HepG2 (cell line): ENCODE measurements at regions not wholly inside any gene's neighbourhood (a gene's known extent, or its start where the extent isn't known, plus 50 kb on each side); places are given as distances from the start of the nearest gene placed in this dataset.

Experiments
- ATAC-seq: fragments of 200-7000 bp; cut with Tn5 transposase; 3 replicates; pipeline ENCODE4 v1.9.1; 2020; ENCODE audit warnings: mild to moderate bottlenecking, moderate library complexity
- BruUV-seq: library from RNA; stranded (reverse); fragments of 400-500 nt; replicated peaks from 2 replicates; lab custom pipeline; 2021; lab: Mats Ljungman, UMichigan
- CTCF ChIA-PET: fragments of 300-600 bp; formaldehyde crosslinking; extraction: SDS; loops from one replicate; lab custom pipeline; 2021; ENCODE audit warnings: low total read pairs, inconsistent platforms, low intra/inter-chr PET ratio; lab: Yijun Ruan, JAX
- POLR2A ChIA-PET: fragments of 350-600 bp; sonication (Branson Sonifier 250); formaldehyde crosslinking; loops from one replicate; lab custom pipeline; 2020; ENCODE audit warnings: antibody characterized with exemption, inconsistent platforms; lab: Yijun Ruan, JAX
- DNase-seq: peaks from one replicate; pipeline ENCODE4 v3.0.0-alpha.2; 2015; ENCODE audit warnings: low spot score
- FAIRE-seq: peaks from 3 replicates; lab custom pipeline; 2011; peaks lifted over from hg19 to GRCh38; lab: Jason Lieb, UNC
- H2AFZ ChIP-seq: one replicate; pipeline ENCODE4 v1.6.1; 2011; ENCODE audit warnings: low read length, inconsistent platforms
- H3K27ac ChIP-seq: fragments of 300-600 bp; 3 replicates; pipeline ENCODE4 v1.8.0; 2011; ENCODE audit warnings: mixed run types, mild to moderate bottlenecking, mixed read lengths, low read length, inconsistent platforms; ENCODE audit not compliant: insufficient read depth; ENCODE audit errors: extremely low read length
- H3K27me3 ChIP-seq, 2 experiments: fragments of 200-600 bp in 1 of 2; 2 replicates in 1 of 2; 3 replicates in 1 of 2; pipeline versions ENCODE4 v1.6.0 to v1.8.0; 2011; ENCODE audit warnings: low read length in 2 of 2, mild to moderate bottlenecking in 2 of 2, moderate library complexity in 2 of 2, inconsistent platforms in 1 of 2; ENCODE audit not compliant: insufficient read depth in 2 of 2, control insufficient read depth in 1 of 2
- H3K36me3 ChIP-seq, 2 experiments: fragments of 200-600 bp in 1 of 2; replicated peaks in 1 of 2; 2 replicates in 1 of 2; 3 replicates in 1 of 2; pipeline versions ENCODE4 v1.5.1 to v1.8.0; 2011; ENCODE audit warnings: low read length in 2 of 2, inconsistent platforms in 1 of 2; ENCODE audit not compliant: insufficient read depth in 2 of 2, control insufficient read depth in 1 of 2
- H3K4me1 ChIP-seq: 2 replicates; pipeline ENCODE4 v1.5.1; 2012; ENCODE audit warnings: low read length, inconsistent platforms; ENCODE audit not compliant: insufficient read depth
- H3K4me2 ChIP-seq: 2 replicates; pipeline ENCODE4 v1.6.0; 2011; ENCODE audit warnings: low read depth, low read length, inconsistent platforms
- H3K4me3 ChIP-seq, 3 experiments: fragments of 200-600 bp in 1 of 3; sonication (generic), shearing (Covaris generic) in 1 of 3; replicated peaks in 1 of 3; 2 replicates each; pipeline ENCODE4 v1.5.1; 2011 to 2016; ENCODE audit warnings: low read length in 3 of 3, inconsistent platforms in 2 of 3, low read depth in 2 of 3, mild to moderate bottlenecking in 2 of 3, control low read depth in 1 of 3, mixed read lengths in 1 of 3; ENCODE audit not compliant: insufficient read depth in 1 of 3
- H3K79me2 ChIP-seq: one replicate; pipeline ENCODE4 v1.6.1; 2011; ENCODE audit warnings: low read length, inconsistent platforms; ENCODE audit not compliant: insufficient read depth
- H3K9ac ChIP-seq: 2 replicates; pipeline ENCODE4 v1.6.0; 2011; ENCODE audit warnings: mild to moderate bottlenecking, low read depth, low read length, inconsistent platforms; ENCODE audit not compliant: insufficient read depth
- H3K9me3 ChIP-seq: 2 replicates; pipeline ENCODE4 v1.5.1; 2012; ENCODE audit warnings: mild to moderate bottlenecking, low read length
- H4K20me1 ChIP-seq: 2 replicates; pipeline ENCODE4 v1.6.0; 2011; ENCODE audit warnings: inconsistent platforms, mild to moderate bottlenecking, low read length, moderate library complexity; ENCODE audit not compliant: insufficient read depth
- HNF4A ChIP-seq: sonication (generic); formaldehyde crosslinking; IDR thresholded peaks from 2 replicates; pipeline ENCODE4 v1.4.0; 2020; ENCODE audit warnings: missing genetic modification reagents
- HOXA5 ChIP-seq: sonication (generic); formaldehyde crosslinking; IDR thresholded peaks from 2 replicates; pipeline ENCODE4 v1.4.0; 2020; ENCODE audit warnings: missing genetic modification reagents
- NFATC3 ChIP-seq: sonication (generic); formaldehyde crosslinking; IDR thresholded peaks from 2 replicates; pipeline ENCODE4 v1.5.1; 2020; ENCODE audit warnings: mild to moderate bottlenecking, missing genetic modification reagents
- PTBP1 ChIP-seq: fragments of 200-400 bp; formaldehyde crosslinking; IDR thresholded peaks from 2 replicates; pipeline ENCODE4 v1.6.1; 2018; ENCODE audit warnings: low read length, low read depth; ENCODE audit not compliant: poor library complexity, severe bottlenecking
- TARDBP ChIP-seq: sonication (generic); formaldehyde crosslinking; IDR thresholded peaks from 2 replicates; pipeline ENCODE4 v1.8.0; 2022; ENCODE audit warnings: mild to moderate bottlenecking, missing genetic modification reagents
- XRCC5 ChIP-seq: fragments of 200-400 bp; formaldehyde crosslinking; optimal IDR thresholded peaks from 2 replicates; pipeline ENCODE3; 2017; ENCODE audit warnings: mild to moderate bottlenecking, low read length
- ZBTB46 ChIP-seq: sonication (generic); formaldehyde crosslinking; IDR thresholded peaks from 2 replicates; pipeline ENCODE4 v1.4.0; 2020; ENCODE audit warnings: mild to moderate bottlenecking, missing genetic modification reagents, borderline replicate concordance
- ZFP41 ChIP-seq: sonication (generic); formaldehyde crosslinking; IDR thresholded peaks from 2 replicates; pipeline ENCODE4 v1.4.0; 2020; ENCODE audit warnings: mild to moderate bottlenecking, missing genetic modification reagents, borderline replicate concordance
- ZFX ChIP-seq: sonication (generic); formaldehyde crosslinking; IDR thresholded peaks from 2 replicates; pipeline ENCODE4 v1.4.0; 2020; ENCODE audit warnings: mild to moderate bottlenecking, low read depth, missing genetic modification reagents, moderate library complexity
- ZNF124 ChIP-seq: sonication (generic); formaldehyde crosslinking; IDR thresholded peaks from 2 replicates; pipeline ENCODE4 v1.4.0; 2020; ENCODE audit warnings: missing genetic modification reagents
- ZNF256 ChIP-seq: sonication (generic); formaldehyde crosslinking; conservative IDR thresholded peaks from 2 replicates; pipeline ENCODE4 v1.4.0; 2020; ENCODE audit warnings: missing genetic modification reagents
- ZNF350 ChIP-seq: sonication (generic); formaldehyde crosslinking; IDR thresholded peaks from 2 replicates; pipeline ENCODE4 v1.4.0; 2020; ENCODE audit warnings: mild to moderate bottlenecking, low read depth, missing genetic modification reagents, borderline replicate concordance
- ZNF530 ChIP-seq: sonication (generic); formaldehyde crosslinking; IDR thresholded peaks from 2 replicates; pipeline ENCODE4 v1.5.0; 2020; ENCODE audit warnings: low read depth, mild to moderate bottlenecking, missing genetic modification reagents
- ZNF564 ChIP-seq: sonication (generic); formaldehyde crosslinking; IDR thresholded peaks from 2 replicates; pipeline ENCODE4 v1.8.1; 2023; ENCODE audit warnings: mild to moderate bottlenecking, missing genetic modification reagents
- ZNF607 ChIP-seq: sonication (generic); formaldehyde crosslinking; IDR thresholded peaks from 2 replicates; pipeline ENCODE4 v1.5.1; 2020; ENCODE audit warnings: missing genetic modification reagents, mild to moderate bottlenecking, borderline replicate concordance
- ZNF773 ChIP-seq: sonication (generic); formaldehyde crosslinking; IDR thresholded peaks from 2 replicates; pipeline ENCODE4 v1.4.0; 2020; ENCODE audit warnings: missing genetic modification reagents, borderline replicate concordance
- ZNF781 ChIP-seq: sonication (generic); formaldehyde crosslinking; IDR thresholded peaks from 2 replicates; pipeline ENCODE4 v1.5.1; 2020; ENCODE audit warnings: borderline replicate concordance, mild to moderate bottlenecking, missing genetic modification reagents; ENCODE audit errors: not compliant biosample characterization
- WGBS: methylation state at CpG from one replicate; pipeline ENCODE4 v1.1.6; 2017; ENCODE audit warnings: low lambda C conversion rate; 5-methylcytosine and 5-hydroxymethylcytosine counted together
- in situ Hi-C: cut with HindIII; loops from 2 replicates; pipeline ENCODE4 v1.10.0; 2017; ENCODE audit warnings: low pct_unique_long_range_greater_than_20kb; ENCODE audit not compliant: extremely low pct_ligation_motif_present
- intact Hi-C: fragments of 100-400 bp; cut with micrococcal nuclease; formaldehyde crosslinking; loops from one replicate; pipeline ENCODE4 v1.10.0; 2022; ENCODE audit not compliant: unreplicated experiment
- TF ChIP-seq, protein P1 (sequence below): sonication (generic); formaldehyde crosslinking; IDR thresholded peaks from 2 replicates; pipeline ENCODE4 v1.8.1; 2023; ENCODE audit warnings: missing genetic modification reagents, inconsistent platforms, borderline replicate concordance

GRCh38 chr7:1318661-1319060 lies 86.0 kb downstream of the UNCX start:
- no peak for DNase-seq
- no peak overlapping the region for H3K9ac ChIP-seq
- H3K27me3 ChIP-seq: peaks cover 6 to 24% of the 10 kb centered on the region in 2 experiments; a peak in 3 of 5 replicates
- intact Hi-C loops: no loop called here
- H4K20me1 ChIP-seq: no peaks in the 10 kb centered on the region
- H3K9me3 ChIP-seq: no peaks in the 10 kb centered on the region
- H3K36me3 ChIP-seq: no peaks in the 10 kb centered on the region
- no peaks in the 10 kb centered on the region for H3K79me2 ChIP-seq
- H3K4me1 ChIP-seq: peaks cover 7% of the 10 kb centered on the region; the same call in 1 of the 2 replicates
- 49% methylated on average over 9 of the region's 18 CpGs for WGBS
- H3K27ac ChIP-seq: no peak overlapping the region
- ATAC-seq: no peak
- no peak overlapping the region for H3K4me2 ChIP-seq
- POLR2A ChIA-PET: no interaction called here
- in situ Hi-C loops: no loop called here
- CTCF ChIA-PET: no interaction called here
- no TSS peak for BruUV-seq
- H2AFZ ChIP-seq: no peak overlapping the region
- no peak overlapping the region for H3K4me3 ChIP-seq
- no peak for TF ChIP-seq ZNF607 (CRISPR knock-in tag)
- no peak for TF ChIP-seq XRCC5
- TF ChIP-seq ZNF124 (CRISPR knock-in tag): no peak
- TF ChIP-seq ZFX: no peak
- no peak for TF ChIP-seq ZNF350 (CRISPR knock-in tag)
- TF ChIP-seq HNF4A (CRISPR knock-in tag): no peak
- TF ChIP-seq ZNF781 (CRISPR knock-in tag): no peak
- TF ChIP-seq NFATC3 (CRISPR knock-in tag): no peak
- no peak for TF ChIP-seq ZFP41 (CRISPR knock-in tag)
- no peak for TF ChIP-seq ZNF773
- no peak for TF ChIP-seq ZNF564 (CRISPR knock-in tag)
- no peak for TF ChIP-seq HOXA5 (CRISPR knock-in tag)
- TF ChIP-seq ZBTB46 (CRISPR knock-in tag): no peak
- no peak for TF ChIP-seq ZNF256 (CRISPR knock-in tag)
- TF ChIP-seq, protein P1, sequence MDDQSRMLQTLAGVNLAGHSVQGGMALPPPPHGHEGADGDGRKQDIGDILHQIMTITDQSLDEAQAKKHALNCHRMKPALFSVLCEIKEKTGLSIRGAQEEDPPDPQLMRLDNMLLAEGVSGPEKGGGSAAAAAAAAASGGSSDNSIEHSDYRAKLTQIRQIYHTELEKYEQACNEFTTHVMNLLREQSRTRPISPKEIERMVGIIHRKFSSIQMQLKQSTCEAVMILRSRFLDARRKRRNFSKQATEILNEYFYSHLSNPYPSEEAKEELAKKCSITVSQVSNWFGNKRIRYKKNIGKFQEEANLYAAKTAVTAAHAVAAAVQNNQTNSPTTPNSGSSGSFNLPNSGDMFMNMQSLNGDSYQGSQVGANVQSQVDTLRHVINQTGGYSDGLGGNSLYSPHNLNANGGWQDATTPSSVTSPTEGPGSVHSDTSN (CRISPR knock-in tag): no peak
- TF ChIP-seq TARDBP: no peak
- no peak for TF ChIP-seq ZNF530 (CRISPR knock-in tag)
- TF ChIP-seq PTBP1: no peak
- FAIRE-seq: no peak
